Pancreas (tissue), 10 donors: ENCODE measurements at regions not wholly inside any gene's neighbourhood (a gene's known extent, or its start where the extent isn't known, plus 50 kb on each side); places are given as distances from the start of the nearest gene placed in this dataset.

Experiments
- ATAC-seq, 4 donors: fragments of 200-7000 bp; cut with Tn5 transposase; one replicate each; pipeline versions ENCODE4 v1.8.0 to v1.9.1; 2020; ENCODE audit warnings: mild to moderate bottlenecking in 4 of 4, moderate library complexity in 4 of 4
- DNase-seq, 6 donors: peaks; one replicate each; pipeline ENCODE4 v3.0.0-alpha.2; 2020
- FAIRE-seq: peaks from 2 replicates; lab custom pipeline; 2012; peaks lifted over from hg19 to GRCh38; lab: Jason Lieb, UNC
- H3K27ac ChIP-seq, 4 donors: fragments of 200-600 bp; sonication (generic); 1 replicate in 3 of 4; 2 replicates in 1 of 4; pipeline versions ENCODE4 v1.5.0 to v1.8.0; 2020
- H3K27me3 ChIP-seq, 4 donors: fragments of 200-600 bp; one replicate each; pipeline ENCODE4 v1.8.0; 2021
- H3K36me3 ChIP-seq, 3 donors: fragments of 200-600 bp; sonication (generic) in 1 of 3; one replicate each; pipeline versions ENCODE4 v1.5.0 to v1.8.0; 2020 to 2021
- H3K4me1 ChIP-seq, 3 donors: fragments of 200-600 bp; one replicate each; pipeline ENCODE4 v1.8.0; 2021
- H3K4me3 ChIP-seq, 4 donors: fragments of 200-600 bp; sonication (generic) in 2 of 4; one replicate each; pipeline versions ENCODE4 v1.5.0 to v1.8.0; 2020 to 2021
- H3K9me3 ChIP-seq, 4 donors: fragments of 200-600 bp; one replicate each; pipeline ENCODE4 v1.8.0; 2021
- WGBS, 2 donors: extraction: QIAGEN DNeasy Blood & Tissue Kit; methylation state at CpG; one replicate each; pipeline ENCODE4 v1.1.7; 2013; 5-methylcytosine and 5-hydroxymethylcytosine counted together
- intact Hi-C, 3 donors: fragments of 100-400 bp; cut with DNase I; formaldehyde crosslinking; loops; one replicate each; pipeline versions ENCODE4 v1.11.1 to v1.14.2; 2022
- TF ChIP-seq, protein P1 (sequence below), 4 donors: fragments of 200-600 bp; sonication (generic) in 3 of 4; IDR thresholded peaks; one replicate each; pipeline versions ENCODE4 v1.5.0 to v1.8.0; 2021; ENCODE audit warnings: antibody characterized with exemption in 4 of 4
- donor health status: healthy with polysubstance abuse.
- donor health status: DM: no; HTN: no; CAD: no; lungs with moderate emphysema.
- donor health status: DM: no; HTN: no; CAD: no.
- donor health status: control.
- donor health status: control.
- donor health status: Bipolar disorder and iron deficiency.
- donor health status: DM: yes; HTN: yes; CAD: no.
- donor health status: DM: no; HTN: no; CAD: no.
- donor health status: DM: no; HTN: no; CAD: no.
- donor health status: DM: yes; HTN: yes; CAD: no.

GRCh38 chr1:184805667-184806295 lies 51.1 kb upstream of the EDEM3 start:
- Histone ChIP-seq H3K4me1 (peaks cover 0 to 4% (median 1%) of the 10 kb centered on the region in 3 donors), H3K4me3 (no peak overlapping the region), H3K27me3 (no peaks in the 10 kb centered on the region), H3K36me3 (peaks cover 0 to 2% (median 0%) of the 10 kb centered on the region in 3 donors), H3K9me3 (no peaks in the 10 kb centered on the region), H3K27ac (peak overlapping the region in 2 of 4 donors; percentile 6 to 31)
- peak; percentile 82 to 93 (median 88) for DNase-seq
- ATAC-seq = peak; percentile 94 to 98 (median 97)
- TF ChIP-seq, protein P1, sequence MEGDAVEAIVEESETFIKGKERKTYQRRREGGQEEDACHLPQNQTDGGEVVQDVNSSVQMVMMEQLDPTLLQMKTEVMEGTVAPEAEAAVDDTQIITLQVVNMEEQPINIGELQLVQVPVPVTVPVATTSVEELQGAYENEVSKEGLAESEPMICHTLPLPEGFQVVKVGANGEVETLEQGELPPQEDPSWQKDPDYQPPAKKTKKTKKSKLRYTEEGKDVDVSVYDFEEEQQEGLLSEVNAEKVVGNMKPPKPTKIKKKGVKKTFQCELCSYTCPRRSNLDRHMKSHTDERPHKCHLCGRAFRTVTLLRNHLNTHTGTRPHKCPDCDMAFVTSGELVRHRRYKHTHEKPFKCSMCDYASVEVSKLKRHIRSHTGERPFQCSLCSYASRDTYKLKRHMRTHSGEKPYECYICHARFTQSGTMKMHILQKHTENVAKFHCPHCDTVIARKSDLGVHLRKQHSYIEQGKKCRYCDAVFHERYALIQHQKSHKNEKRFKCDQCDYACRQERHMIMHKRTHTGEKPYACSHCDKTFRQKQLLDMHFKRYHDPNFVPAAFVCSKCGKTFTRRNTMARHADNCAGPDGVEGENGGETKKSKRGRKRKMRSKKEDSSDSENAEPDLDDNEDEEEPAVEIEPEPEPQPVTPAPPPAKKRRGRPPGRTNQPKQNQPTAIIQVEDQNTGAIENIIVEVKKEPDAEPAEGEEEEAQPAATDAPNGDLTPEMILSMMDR (IDR thresholded peaks at IDR 0.05) = peak; percentile 84 to 93 (median 88)
- 20 to 23% methylated on average over 13 of the region's 13 CpGs for WGBS, 2 donors
- no peak for FAIRE-seq
- intact Hi-C loops = loop anchor here in 2 of 3 donors (5.0 to 10.0 kb wide), 2 partner anchors 167 to 169 kb away; partner anchors contain the start of gene NIBAN1 (in 2 of the 2)
